HFFc6 (cell line): ENCODE measurements at regions not wholly inside any gene's neighbourhood (a gene's known extent, or its start where the extent isn't known, plus 50 kb on each side); places are given as distances from the start of the nearest gene placed in this dataset.

Experiments
- DNase-seq: peaks from one replicate; pipeline ENCODE4 v3.0.0-alpha.2; 2018
- H3K27ac Mint-ChIP-seq: 2 replicates; pipeline ENCODE4 v1.8.0; 2020; ENCODE audit warnings: mild to moderate bottlenecking, mixed read lengths
- H3K27me3 Mint-ChIP-seq: 2 replicates; pipeline ENCODE4 v1.8.0; 2021; ENCODE audit warnings: mild to moderate bottlenecking, moderate library complexity, mixed read lengths; ENCODE audit not compliant: insufficient read depth
- H3K36me3 Mint-ChIP-seq: 2 replicates; pipeline ENCODE4 v1.8.0; 2021; ENCODE audit warnings: low read depth, mixed read lengths
- H3K4me1 Mint-ChIP-seq: 2 replicates; pipeline ENCODE4 v1.8.0; 2020; ENCODE audit warnings: low read depth, mixed read lengths
- H3K4me3 Mint-ChIP-seq: 2 replicates; pipeline ENCODE4 v1.8.0; 2020; ENCODE audit warnings: mild to moderate bottlenecking, moderate library complexity, mixed read lengths
- H3K9me3 Mint-ChIP-seq: 2 replicates; pipeline ENCODE4 v1.8.0; 2020; ENCODE audit warnings: mild to moderate bottlenecking, mixed read lengths
- CTCF ChIP-seq: fragments of 200-600 bp; sonication (generic); IDR thresholded peaks from 2 replicates; pipeline ENCODE4 v1.5.0; 2021; ENCODE audit warnings: antibody characterized with exemption, mild to moderate bottlenecking

- Mint-ChIP-seq H3K4me3 (no peak overlapping the region), H3K4me1 (no peaks in the 10 kb centered on the region), H3K27me3 (no peaks in the 10 kb centered on the region), H3K36me3 (no peaks in the 10 kb centered on the region), H3K9me3 (peaks cover 4% of the 10 kb centered on the region; the same call in 1 of the 2 replicates), H3K27ac (no peak overlapping the region)
- TF ChIP-seq CTCF = no peak
- DNase-seq = no peak
Measured at GRCh38 chr4:155535802-155536454, 130.7 kb upstream of the GUCY1A1 start.

- H3K4me3 Mint-ChIP-seq = no peak overlapping the region
- H3K27me3 Mint-ChIP-seq = no peaks in the 10 kb centered on the region
- H3K36me3 Mint-ChIP-seq = no peaks in the 10 kb centered on the region
- H3K9me3 Mint-ChIP-seq = peaks cover 4% of the 10 kb centered on the region; the same call in 1 of the 2 replicates
- H3K27ac Mint-ChIP-seq = no peak overlapping the region
- no peaks in the 10 kb centered on the region for H3K4me1 Mint-ChIP-seq
- DNase-seq = no peak
- no peak for TF ChIP-seq CTCF
Measured at GRCh38 chr4:155532373-155533085, 134.1 kb upstream of the GUCY1A1 start.

GRCh38 chr4:155530857-155531256, 135.8 kb upstream of the GUCY1A1 start:
- no peaks in the 10 kb centered on the region for H3K36me3 Mint-ChIP-seq
- H3K27me3 Mint-ChIP-seq = no peaks in the 10 kb centered on the region
- peaks cover 4% of the 10 kb centered on the region; the same call in 1 of the 2 replicates for H3K9me3 Mint-ChIP-seq
- H3K4me1 Mint-ChIP-seq = no peaks in the 10 kb centered on the region
- DNase-seq = no peak
- H3K27ac Mint-ChIP-seq = no peak overlapping the region
- no peak for TF ChIP-seq CTCF
- no peak overlapping the region for H3K4me3 Mint-ChIP-seq

- DNase-seq = no peak
- TF ChIP-seq CTCF = no peak
- peaks cover 4% of the 10 kb centered on the region; the same call in 1 of the 2 replicates for H3K9me3 Mint-ChIP-seq
- no peaks in the 10 kb centered on the region for H3K4me1 Mint-ChIP-seq
- H3K4me3 Mint-ChIP-seq = no peak overlapping the region
- H3K36me3 Mint-ChIP-seq = no peaks in the 10 kb centered on the region
- H3K27ac Mint-ChIP-seq = no peak overlapping the region
- no peaks in the 10 kb centered on the region for H3K27me3 Mint-ChIP-seq
Measured at GRCh38 chr4:155530290-155530689, 136.4 kb upstream of the GUCY1A1 start.

GRCh38 chr4:155529716-155530115, 136.9 kb upstream of the GUCY1A1 start:
- no peak for TF ChIP-seq CTCF
- Mint-ChIP-seq H3K4me3 (no peak overlapping the region), H3K9me3 (peaks cover 8% of the 10 kb centered on the region; the same call in 1 of the 2 replicates), H3K27ac (no peak overlapping the region), H3K36me3 (no peaks in the 10 kb centered on the region), H3K4me1 (no peaks in the 10 kb centered on the region), H3K27me3 (no peaks in the 10 kb centered on the region)
- no peak for DNase-seq
